HCT116 (cell line): ENCODE measurements at regions not wholly inside any gene's neighbourhood (a gene's known extent, or its start where the extent isn't known, plus 50 kb on each side); places are given as distances from the start of the nearest gene placed in this dataset.

ENCODE experiments used
- ATAC-seq: fragments of 200-7000 bp; cut with Tn5 transposase; 2 replicates; pipeline ENCODE4 v1.9.1; 2020; ENCODE audit warnings: mild to moderate bottlenecking, moderate library complexity
- BruUV-seq: library from RNA; stranded (reverse); fragments of 400-500 nt; replicated peaks from 2 replicates; lab custom pipeline; 2021; lab: Mats Ljungman, UMichigan
- CTCF ChIA-PET: fragments of 300-600 bp; sonication (Branson Sonifier 250); formaldehyde crosslinking; loops from one replicate; lab custom pipeline; 2021; ENCODE audit warnings: antibody characterized with exemption; lab: Charles Lee
- POLR2A ChIA-PET: fragments of 300-600, 350-600 bp; sonication (Branson Sonifier 250); formaldehyde crosslinking; loops from one replicate; lab custom pipeline; 2021; ENCODE audit warnings: antibody characterized with exemption; lab: Charles Lee
- RAD21 ChIA-PET, 2 experiments: fragments of 300-600 bp; sonication (Branson Sonifier 250); formaldehyde crosslinking; loops; one replicate each; lab custom pipeline; 2023; ENCODE audit warnings: low total read pairs in 2 of 2; ENCODE audit not compliant: uncharacterized antibody in 2 of 2, unreplicated experiment in 2 of 2, low non-redundant PET in 1 of 2; lab: Charles Lee
- DNase-seq: peaks from one replicate; pipeline ENCODE4 v3.0.0-alpha.2; 2010; ENCODE audit warnings: low read depth, low spot score
- H2AFZ ChIP-seq: fragments of 200-600 bp; shearing (Covaris generic), sonication (generic); 2 replicates; pipeline ENCODE4 v1.6.1; 2017; ENCODE audit warnings: low read depth, mixed run types, mixed read lengths, antibody characterized with exemption, low read length; ENCODE audit not compliant: poor library complexity, severe bottlenecking
- H3K27ac ChIP-seq: 2 replicates; pipeline ENCODE4 v1.5.1; 2012; ENCODE audit warnings: low read depth, low read length
- H3K27me3 ChIP-seq: fragments of 200-600 bp; sonication (generic); 2 replicates; pipeline ENCODE4 v1.6.1; 2016; ENCODE audit warnings: mixed run types, low read length, mixed read lengths; ENCODE audit not compliant: insufficient read depth
- H3K36me3 ChIP-seq, 2 experiments: fragments of 200-500 bp in 1 of 2; fragments of 200-600 bp in 1 of 2; sonication (Bioruptor generic) in 1 of 2; sonication (generic) in 1 of 2; 2 replicates each; pipeline versions ENCODE4 v1.5.1 to v1.6.1; 2014 to 2016; ENCODE audit warnings: low read length in 2 of 2, inconsistent platforms in 1 of 2, mixed read lengths in 1 of 2, mixed run types in 1 of 2; ENCODE audit not compliant: insufficient read depth in 2 of 2, control insufficient read depth in 1 of 2
- H3K4me1 ChIP-seq, 2 experiments: fragments of 200-600 bp in 1 of 2; sonication (generic) in 1 of 2; 2 replicates each; pipeline versions ENCODE4 v1.5.1 to v1.6.1; 2012 to 2017; ENCODE audit warnings: low read length in 2 of 2, inconsistent platforms in 1 of 2, mild to moderate bottlenecking in 1 of 2, mixed read lengths in 1 of 2, mixed run types in 1 of 2, moderate library complexity in 1 of 2; ENCODE audit not compliant: insufficient read depth in 2 of 2, control insufficient read depth in 1 of 2
- H3K4me2 ChIP-seq: fragments of 200-600 bp; sonication (generic); 2 replicates; pipeline ENCODE4 v1.6.1; 2017; ENCODE audit warnings: mixed run types, low read length, mixed read lengths
- H3K4me3 ChIP-seq, 2 experiments: fragments of 200-600 bp in 1 of 2; sonication (generic) in 1 of 2; replicated peaks in 1 of 2; 2 replicates each; pipeline ENCODE4 v1.5.1; 2011 to 2016; ENCODE audit warnings: low read length in 2 of 2, control low read depth in 1 of 2, low read depth in 1 of 2, mild to moderate bottlenecking in 1 of 2, mixed read lengths in 1 of 2, mixed run types in 1 of 2
- H3K79me2 ChIP-seq: fragments of 200-600 bp; sonication (generic); 2 replicates; pipeline ENCODE4 v1.6.1; 2017; ENCODE audit warnings: mild to moderate bottlenecking, mixed run types, low read length, moderate library complexity, mixed read lengths; ENCODE audit not compliant: insufficient read depth
- H3K9ac ChIP-seq: fragments of 200-600 bp; sonication (generic); 2 replicates; pipeline ENCODE4 v1.6.1; 2016; ENCODE audit warnings: low read length, mixed read lengths
- H3K9me2 ChIP-seq: fragments of 200-600 bp; sonication (generic), shearing (Covaris generic); 2 replicates; pipeline ENCODE4 v1.6.1; 2017; ENCODE audit warnings: mixed run types, mild to moderate bottlenecking, moderate library complexity; ENCODE audit not compliant: insufficient read depth
- H3K9me3 ChIP-seq, 2 experiments: fragments of 200-500 bp in 1 of 2; fragments of 200-600 bp in 1 of 2; sonication (Bioruptor generic) in 1 of 2; sonication (generic) in 1 of 2; 2 replicates each; pipeline ENCODE4 v1.6.1; 2014 to 2017; ENCODE audit warnings: low read length in 2 of 2, mixed read lengths in 2 of 2, inconsistent platforms in 1 of 2, low read depth in 1 of 2, mild to moderate bottlenecking in 1 of 2, mixed run types in 1 of 2, moderate library complexity in 1 of 2; ENCODE audit not compliant: control insufficient read depth in 1 of 2, insufficient read depth in 1 of 2
- H4K20me1 ChIP-seq: fragments of 200-600 bp; sonication (generic), shearing (Covaris generic); 2 replicates; pipeline ENCODE4 v1.6.1; 2017; ENCODE audit warnings: mixed run types, mild to moderate bottlenecking, moderate library complexity; ENCODE audit not compliant: insufficient read depth
- ATF3 ChIP-seq: IDR thresholded peaks from 2 replicates; pipeline ENCODE4 v1.6.1; 2012
- CBX3 ChIP-seq: IDR thresholded peaks from 2 replicates; pipeline ENCODE4 v1.6.1; 2012; ENCODE audit warnings: low read depth
- CEBPB ChIP-seq: IDR thresholded peaks from 2 replicates; pipeline ENCODE4 v1.6.1; 2012; ENCODE audit warnings: low read depth
- CTCF ChIP-seq, 3 experiments: fragments of 200-600 bp in 1 of 3; sonication (generic) in 1 of 3; IDR thresholded peaks in 2 of 3; conservative IDR thresholded peaks in 1 of 3; 2 replicates each; pipeline ENCODE4 v1.5.1; 2012 to 2017; ENCODE audit warnings: low read depth in 2 of 3, low read length in 2 of 3, antibody characterized with exemption in 1 of 3, borderline replicate concordance in 1 of 3, control low read depth in 1 of 3, mild to moderate bottlenecking in 1 of 3, mixed read lengths in 1 of 3, mixed run types in 1 of 3, moderate library complexity in 1 of 3; ENCODE audit not compliant: insufficient read depth in 1 of 3
- ELF1 ChIP-seq: IDR thresholded peaks from 2 replicates; pipeline ENCODE4 v1.6.1; 2012; ENCODE audit warnings: low read depth, borderline replicate concordance
- EZH2phosphoT487 ChIP-seq: fragments of 200-600 bp; IDR thresholded peaks from 2 replicates; pipeline ENCODE4 v1.6.1; 2018; ENCODE audit warnings: antibody characterized with exemption, borderline replicate concordance
- FOSL1 ChIP-seq: IDR thresholded peaks from 2 replicates; pipeline ENCODE4 v1.6.1; 2012; ENCODE audit warnings: low read depth
- JUND ChIP-seq: IDR thresholded peaks from 2 replicates; pipeline ENCODE4 v1.6.1; 2012
- MAX ChIP-seq: IDR thresholded peaks from 2 replicates; pipeline ENCODE4 v1.6.1; 2012
- POLR2A ChIP-seq: IDR thresholded peaks from 2 replicates; pipeline ENCODE4 v1.7.0; 2011; ENCODE audit warnings: borderline replicate concordance; ENCODE audit not compliant: insufficient read depth, insufficient read length; ENCODE audit errors: extremely low read depth
- POLR2AphosphoS5 ChIP-seq: IDR thresholded peaks from 2 replicates; pipeline ENCODE4 v1.6.1; 2011; ENCODE audit warnings: mild to moderate bottlenecking, low read depth, low read length, moderate library complexity
- RAD21 ChIP-seq: IDR thresholded peaks from 2 replicates; pipeline ENCODE4 v1.6.1; 2012; ENCODE audit warnings: low read depth, mild to moderate bottlenecking
- REST ChIP-seq: IDR thresholded peaks from 2 replicates; pipeline ENCODE4 v1.6.1; 2012; ENCODE audit warnings: low read depth
- SIN3A ChIP-seq: IDR thresholded peaks from 2 replicates; pipeline ENCODE4 v1.6.1; 2012; ENCODE audit warnings: low read depth
- SP1 ChIP-seq: IDR thresholded peaks from 2 replicates; pipeline ENCODE4 v1.6.1; 2012; ENCODE audit warnings: low read depth
- TCF7L2 ChIP-seq: IDR thresholded peaks from 2 replicates; pipeline ENCODE4 v1.7.0; 2011; ENCODE audit warnings: borderline replicate concordance, inconsistent platforms; ENCODE audit not compliant: insufficient read depth, insufficient read length; ENCODE audit errors: extremely low read depth
- YY1 ChIP-seq: IDR thresholded peaks from 2 replicates; pipeline ENCODE4 v1.6.1; 2011; ENCODE audit warnings: low read length, low read depth, moderate library complexity, mild to moderate bottlenecking; ENCODE audit not compliant: insufficient replicate concordance; ENCODE audit errors: extremely low read depth
- ZBTB33 ChIP-seq: IDR thresholded peaks from 2 replicates; pipeline ENCODE4 v1.6.1; 2011; ENCODE audit warnings: mild to moderate bottlenecking, low read length, moderate library complexity; ENCODE audit not compliant: insufficient replicate concordance; ENCODE audit errors: extremely low read depth
- ZFX ChIP-seq: fragments of 450-650 bp; IDR thresholded peaks from 2 replicates; pipeline ENCODE4 v1.6.1; 2017
- ZNF274 ChIP-seq: fragments of 200-500 bp; sonication (Bioruptor generic); IDR thresholded peaks from 2 replicates; pipeline ENCODE4 v1.6.1; 2014; ENCODE audit warnings: mild to moderate bottlenecking, low read depth, low read length, inconsistent platforms
- intact Hi-C: fragments of 100-400 bp; cut with micrococcal nuclease; formaldehyde crosslinking; loops from 2 replicates; pipeline ENCODE4 v1.10.0; 2022

GRCh38 chrX:10875995-10876394, 235.1 kb upstream of the HCCS start:
- no TSS peak for BruUV-seq
- Histone ChIP-seq H3K27ac (no peak overlapping the region), H3K79me2 (no peaks in the 10 kb centered on the region), H3K4me1 (no peaks in the 10 kb centered on the region), H4K20me1 (no peaks in the 10 kb centered on the region), H3K36me3 (no peaks in the 10 kb centered on the region), H2AFZ (no peak overlapping the region), H3K9ac (no peak overlapping the region), H3K4me3 (no peak overlapping the region), H3K9me2 (no peaks in the 10 kb centered on the region), H3K4me2 (no peak overlapping the region), H3K9me3 (no peaks in the 10 kb centered on the region), H3K27me3 (no peaks in the 10 kb centered on the region)
- CTCF ChIA-PET, result no interaction called here
- TF ChIP-seq MAX (no peak), YY1 (no peak), ELF1 (no peak), FOSL1 (no peak), POLR2AphosphoS5 (no peak), ZBTB33 (no peak), SIN3A (no peak), EZH2phosphoT487 (no peak), CEBPB (no peak), JUND (no peak), ZFX (no peak), TCF7L2 (no peak), CBX3 (no peak), REST (no peak), POLR2A (no peak), ZNF274 (no peak), SP1 (no peak), CTCF (IDR thresholded peaks at IDR 0.05 in 2 of 3, conservative IDR thresholded peaks at IDR 0.05 in 1 of 3; ENCODE audit: borderline replicate concordance in 1 of 3, insufficient read depth in 1 of 3, low read depth in 2 of 3, low read length in 2 of 3) (no peak), ATF3 (no peak), RAD21 (no peak)
- DNase-seq, result no peak
- no peak for ATAC-seq
- POLR2A ChIA-PET, result no interaction called here
- intact Hi-C loops, result no loop called here
- RAD21 ChIA-PET, result no interaction called here
